ENCODE measurements at regions not wholly inside any gene's neighbourhood (a gene's known extent, or its start where the extent isn't known, plus 50 kb on each side); places are given as distances from the start of the nearest gene placed in this dataset.

DNA sequence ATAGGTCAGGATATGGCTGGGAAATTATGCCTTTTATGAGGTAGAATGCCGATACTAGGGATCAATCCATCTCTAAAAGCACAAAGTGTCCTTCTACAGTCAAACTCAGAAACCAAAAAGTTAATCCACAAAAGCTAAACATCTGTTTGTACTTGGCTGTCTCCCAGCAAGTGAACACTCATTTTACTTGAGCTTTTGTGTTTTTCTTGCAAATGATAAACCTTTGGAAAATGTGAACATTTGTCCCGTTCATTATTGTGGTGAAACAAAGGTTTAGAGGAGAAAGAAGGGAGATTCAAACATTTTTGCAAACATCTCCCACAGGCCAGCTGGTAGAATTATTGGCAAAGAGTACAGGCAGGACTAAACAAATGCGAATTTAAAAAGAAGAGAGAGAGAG, 300.6 kb upstream of the SPANXN1 start:
- Histone ChIP-seq H3K27me3 (ENCODE audit: insufficient read depth) (no peaks in the 10 kb centered on the region), H3K9ac (no peak overlapping the region), H3K79me2 (ENCODE audit: insufficient read depth) (no peaks in the 10 kb centered on the region), H3K4me1 (ENCODE audit: control insufficient read depth in 1 of 2, insufficient read depth in 2 of 2, low read depth in 1 of 2, low read length in 1 of 2) (no peaks in the 10 kb centered on the region), H3K9me3 (no peaks in the 10 kb centered on the region; the same call in 1 of the 2 replicates), H3K4me2 (no peak overlapping the region), H3K27ac (ENCODE audit: low read depth in 2 of 2, low read length in 1 of 2) (no peak overlapping the region), H3K4me3 (ENCODE audit: low read depth in 2 of 2, low read length in 1 of 2) (no peak overlapping the region), H3K36me3 (replicated peaks in 1 of 2; ENCODE audit: control insufficient read depth in 1 of 2, insufficient read depth in 2 of 2, low read length in 1 of 2) (no peaks in the 10 kb centered on the region), H3F3A (replicated peaks; ENCODE audit: insufficient read depth) (no peaks in the 10 kb centered on the region), H4K20me1 (ENCODE audit: insufficient read depth) (no peaks in the 10 kb centered on the region), H3K9me2 (no peaks in the 10 kb centered on the region), H2AFZ (ENCODE audit: low read depth) (no peak overlapping the region)
- TF ChIP-seq, protein P1, sequence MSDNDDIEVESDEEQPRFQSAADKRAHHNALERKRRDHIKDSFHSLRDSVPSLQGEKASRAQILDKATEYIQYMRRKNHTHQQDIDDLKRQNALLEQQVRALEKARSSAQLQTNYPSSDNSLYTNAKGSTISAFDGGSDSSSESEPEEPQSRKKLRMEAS (IDR thresholded peaks at IDR 0.05; ENCODE audit: low read depth), result no peak
- TF ChIP-seq, protein P2, sequence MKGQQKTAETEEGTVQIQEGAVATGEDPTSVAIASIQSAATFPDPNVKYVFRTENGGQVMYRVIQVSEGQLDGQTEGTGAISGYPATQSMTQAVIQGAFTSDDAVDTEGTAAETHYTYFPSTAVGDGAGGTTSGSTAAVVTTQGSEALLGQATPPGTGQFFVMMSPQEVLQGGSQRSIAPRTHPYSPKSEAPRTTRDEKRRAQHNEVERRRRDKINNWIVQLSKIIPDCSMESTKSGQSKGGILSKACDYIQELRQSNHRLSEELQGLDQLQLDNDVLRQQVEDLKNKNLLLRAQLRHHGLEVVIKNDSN (IDR thresholded peaks at IDR 0.05; ENCODE audit: borderline replicate concordance, low read depth), result no peak
- TF ChIP-seq, protein P3, sequence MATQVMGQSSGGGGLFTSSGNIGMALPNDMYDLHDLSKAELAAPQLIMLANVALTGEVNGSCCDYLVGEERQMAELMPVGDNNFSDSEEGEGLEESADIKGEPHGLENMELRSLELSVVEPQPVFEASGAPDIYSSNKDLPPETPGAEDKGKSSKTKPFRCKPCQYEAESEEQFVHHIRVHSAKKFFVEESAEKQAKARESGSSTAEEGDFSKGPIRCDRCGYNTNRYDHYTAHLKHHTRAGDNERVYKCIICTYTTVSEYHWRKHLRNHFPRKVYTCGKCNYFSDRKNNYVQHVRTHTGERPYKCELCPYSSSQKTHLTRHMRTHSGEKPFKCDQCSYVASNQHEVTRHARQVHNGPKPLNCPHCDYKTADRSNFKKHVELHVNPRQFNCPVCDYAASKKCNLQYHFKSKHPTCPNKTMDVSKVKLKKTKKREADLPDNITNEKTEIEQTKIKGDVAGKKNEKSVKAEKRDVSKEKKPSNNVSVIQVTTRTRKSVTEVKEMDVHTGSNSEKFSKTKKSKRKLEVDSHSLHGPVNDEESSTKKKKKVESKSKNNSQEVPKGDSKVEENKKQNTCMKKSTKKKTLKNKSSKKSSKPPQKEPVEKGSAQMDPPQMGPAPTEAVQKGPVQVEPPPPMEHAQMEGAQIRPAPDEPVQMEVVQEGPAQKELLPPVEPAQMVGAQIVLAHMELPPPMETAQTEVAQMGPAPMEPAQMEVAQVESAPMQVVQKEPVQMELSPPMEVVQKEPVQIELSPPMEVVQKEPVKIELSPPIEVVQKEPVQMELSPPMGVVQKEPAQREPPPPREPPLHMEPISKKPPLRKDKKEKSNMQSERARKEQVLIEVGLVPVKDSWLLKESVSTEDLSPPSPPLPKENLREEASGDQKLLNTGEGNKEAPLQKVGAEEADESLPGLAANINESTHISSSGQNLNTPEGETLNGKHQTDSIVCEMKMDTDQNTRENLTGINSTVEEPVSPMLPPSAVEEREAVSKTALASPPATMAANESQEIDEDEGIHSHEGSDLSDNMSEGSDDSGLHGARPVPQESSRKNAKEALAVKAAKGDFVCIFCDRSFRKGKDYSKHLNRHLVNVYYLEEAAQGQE (IDR thresholded peaks at IDR 0.05; ENCODE audit: low read depth, low read length), result no peak
- TF ChIP-seq CHD2 (IDR thresholded peaks at IDR 0.05; ENCODE audit: low read length, partially characterized antibody) (no peak), POLR2AphosphoS5 (IDR thresholded peaks at IDR 0.05; ENCODE audit: low read depth, low read length) (no peak), PBX3 (IDR thresholded peaks at IDR 0.05) (no peak), NFIC (IDR thresholded peaks at IDR 0.05; ENCODE audit: borderline replicate concordance) (no peak), RAD21 (IDR thresholded peaks at IDR 0.05; ENCODE audit: low read length) (no peak), RFX5 (IDR thresholded peaks at IDR 0.05; ENCODE audit: low read length) (no peak), USF2 (IDR thresholded peaks at IDR 0.05; ENCODE audit: borderline replicate concordance, low read depth, low read length) (no peak), TEAD4 (IDR thresholded peaks at IDR 0.05; ENCODE audit: borderline replicate concordance, insufficient read depth) (no peak), GATA2 (CRISPR knock-in tag; IDR thresholded peaks at IDR 0.05) (no peak), FOXJ3 (CRISPR knock-in tag; IDR thresholded peaks at IDR 0.05) (no peak), CTCF (IDR thresholded peaks at IDR 0.05) (no peak), TCF12 (IDR thresholded peaks at IDR 0.05) (no peak), NRF1 (IDR thresholded peaks at IDR 0.05; ENCODE audit: low read depth, low read length) (no peak), RXRA (IDR thresholded peaks at IDR 0.05; ENCODE audit: borderline replicate concordance, low read depth) (no peak), MEF2A (IDR thresholded peaks at IDR 0.05; ENCODE audit: borderline replicate concordance, low read depth) (no peak), EP300 (IDR thresholded peaks at IDR 0.05; ENCODE audit: borderline replicate concordance in 1 of 2, low read depth in 1 of 2, low read length in 1 of 2) (no peak)
- TF ChIP-seq, protein P4, sequence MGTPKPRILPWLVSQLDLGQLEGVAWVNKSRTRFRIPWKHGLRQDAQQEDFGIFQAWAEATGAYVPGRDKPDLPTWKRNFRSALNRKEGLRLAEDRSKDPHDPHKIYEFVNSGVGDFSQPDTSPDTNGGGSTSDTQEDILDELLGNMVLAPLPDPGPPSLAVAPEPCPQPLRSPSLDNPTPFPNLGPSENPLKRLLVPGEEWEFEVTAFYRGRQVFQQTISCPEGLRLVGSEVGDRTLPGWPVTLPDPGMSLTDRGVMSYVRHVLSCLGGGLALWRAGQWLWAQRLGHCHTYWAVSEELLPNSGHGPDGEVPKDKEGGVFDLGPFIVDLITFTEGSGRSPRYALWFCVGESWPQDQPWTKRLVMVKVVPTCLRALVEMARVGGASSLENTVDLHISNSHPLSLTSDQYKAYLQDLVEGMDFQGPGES (IDR thresholded peaks at IDR 0.05; ENCODE audit: low read depth, low read length), result no peak
- ChIA-PET POLR2A (no interaction called here), CTCF (no interaction called here)
- DNase-seq, result no peak
- WGBS (ENCODE audit: low lambda C conversion rate), result 0% methylated on average over 3 of the region's 3 CpGs

Measured in SK-N-SH (cell line).